GM06990 (cell line): ENCODE measurements at regions not wholly inside any gene's neighbourhood (a gene's known extent, or its start where the extent isn't known, plus 50 kb on each side); places are given as distances from the start of the nearest gene placed in this dataset.

Source experiments
- DNase-seq: peaks from one replicate; pipeline ENCODE4 v3.0.0-alpha.2; 2011; ENCODE audit not compliant: insufficient read length; ENCODE audit errors: extremely low read depth
- H3K27me3 ChIP-seq: replicated peaks from 2 replicates; pipeline ENCODE4 v1.6.0; 2011; ENCODE audit warnings: low read length; ENCODE audit not compliant: control insufficient read depth, insufficient read depth
- H3K36me3 ChIP-seq: 2 replicates; pipeline ENCODE4 v1.5.1; 2011; ENCODE audit warnings: low read length; ENCODE audit not compliant: control insufficient read depth, insufficient read depth
- H3K4me3 ChIP-seq: replicated peaks from 2 replicates; pipeline ENCODE4 v1.5.1; 2011; ENCODE audit warnings: low read depth, mild to moderate bottlenecking, control low read depth, low read length
- CTCF ChIP-seq: IDR thresholded peaks from 2 replicates; pipeline ENCODE4 v1.5.1; 2011; ENCODE audit warnings: low read length, control low read depth, mild to moderate bottlenecking, inconsistent platforms; ENCODE audit not compliant: insufficient read depth, poor library complexity, severe bottlenecking

GRCh38 chr9:82732928-82733327, 330.0 kb downstream of the RASEF start:
- no peak for DNase-seq
- H3K4me3 ChIP-seq: no peak overlapping the region
- H3K27me3 ChIP-seq: no peaks in the 10 kb centered on the region
- no peaks in the 10 kb centered on the region for H3K36me3 ChIP-seq
- no peak for TF ChIP-seq CTCF

GRCh38 chr9:82736126-82736525, 326.8 kb downstream of the RASEF start:
- no peak overlapping the region for H3K4me3 ChIP-seq
- no peaks in the 10 kb centered on the region for H3K36me3 ChIP-seq
- DNase-seq: no peak
- H3K27me3 ChIP-seq: no peaks in the 10 kb centered on the region
- TF ChIP-seq CTCF: no peak

- Histone ChIP-seq H3K36me3 (no peaks in the 10 kb centered on the region), H3K27me3 (no peaks in the 10 kb centered on the region), H3K4me3 (no peak overlapping the region)
- no peak for DNase-seq
- TF ChIP-seq CTCF: no peak
These were observed 326.2 kb downstream of the RASEF start for GRCh38 chr9:82736701-82737100.

GRCh38 chr9:82745919-82746318, 317.0 kb downstream of the RASEF start:
- DNase-seq: no peak
- no peak for TF ChIP-seq CTCF
- H3K27me3 ChIP-seq: no peaks in the 10 kb centered on the region
- H3K36me3 ChIP-seq: no peaks in the 10 kb centered on the region
- H3K4me3 ChIP-seq: no peak overlapping the region

GRCh38 chr9:82750411-82750913, 312.5 kb downstream of the RASEF start:
- Histone ChIP-seq H3K36me3 (no peaks in the 10 kb centered on the region), H3K27me3 (no peaks in the 10 kb centered on the region)
- DNase-seq: no peak

More at GRCh38 chr9:82750411-82750913, 312.5 kb downstream of the RASEF start:
- no peak overlapping the region for H3K4me3 ChIP-seq
- no peak for TF ChIP-seq CTCF
